ENCODE measurements at regions not wholly inside any gene's neighbourhood (a gene's known extent, or its start where the extent isn't known, plus 50 kb on each side); places are given as distances from the start of the nearest gene placed in this dataset.

DNA sequence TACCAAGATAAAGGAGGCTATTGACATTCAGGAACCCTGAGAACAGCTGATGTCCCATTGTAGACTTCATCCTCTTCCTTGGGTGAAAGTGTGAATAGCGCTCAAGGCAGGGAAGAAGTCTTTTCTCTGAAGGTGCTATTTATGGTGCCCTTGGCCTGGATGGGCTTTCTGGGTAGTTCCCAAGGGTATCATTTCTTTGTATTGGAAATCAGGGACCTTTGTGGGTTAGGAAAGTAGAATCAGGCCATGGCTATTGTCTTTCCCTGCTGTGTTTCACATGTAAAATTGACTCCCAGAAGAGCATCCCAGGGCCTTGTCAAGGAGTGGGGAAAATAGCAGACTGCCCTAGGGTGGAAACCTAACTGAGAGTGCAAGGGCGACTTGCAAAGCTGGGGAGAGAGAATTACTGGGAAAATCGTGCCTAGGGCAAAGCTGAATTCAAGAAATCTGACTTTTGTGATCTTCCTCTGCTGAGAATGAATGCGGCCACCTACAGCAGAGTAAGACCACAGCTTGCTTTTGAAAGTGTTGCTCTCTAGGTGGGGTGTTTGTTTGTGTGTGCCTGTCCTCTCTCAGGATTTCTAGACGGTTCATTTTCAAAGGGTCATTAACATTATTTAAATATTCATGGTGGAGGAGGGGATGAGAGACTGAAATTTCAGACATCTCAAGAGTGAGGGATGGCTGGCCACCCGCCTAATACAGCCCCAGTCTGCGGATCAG, 160.6 kb downstream of the C9orf152 start:
- in situ Hi-C loops (cut with HindIII; ENCODE audit: low pct_ligation_motif_present, low sequenced_read_pairs), result no loop called here
- Histone ChIP-seq H3K4me3 (ENCODE audit: low read depth, low read length) (peak overlapping the region; percentile 95), H3K36me3 (replicated peaks) (no peaks in the 10 kb centered on the region), H3K27ac (no peak overlapping the region), H3K27me3 (replicated peaks) (no peaks in the 10 kb centered on the region)
- TF ChIP-seq, protein P1, sequence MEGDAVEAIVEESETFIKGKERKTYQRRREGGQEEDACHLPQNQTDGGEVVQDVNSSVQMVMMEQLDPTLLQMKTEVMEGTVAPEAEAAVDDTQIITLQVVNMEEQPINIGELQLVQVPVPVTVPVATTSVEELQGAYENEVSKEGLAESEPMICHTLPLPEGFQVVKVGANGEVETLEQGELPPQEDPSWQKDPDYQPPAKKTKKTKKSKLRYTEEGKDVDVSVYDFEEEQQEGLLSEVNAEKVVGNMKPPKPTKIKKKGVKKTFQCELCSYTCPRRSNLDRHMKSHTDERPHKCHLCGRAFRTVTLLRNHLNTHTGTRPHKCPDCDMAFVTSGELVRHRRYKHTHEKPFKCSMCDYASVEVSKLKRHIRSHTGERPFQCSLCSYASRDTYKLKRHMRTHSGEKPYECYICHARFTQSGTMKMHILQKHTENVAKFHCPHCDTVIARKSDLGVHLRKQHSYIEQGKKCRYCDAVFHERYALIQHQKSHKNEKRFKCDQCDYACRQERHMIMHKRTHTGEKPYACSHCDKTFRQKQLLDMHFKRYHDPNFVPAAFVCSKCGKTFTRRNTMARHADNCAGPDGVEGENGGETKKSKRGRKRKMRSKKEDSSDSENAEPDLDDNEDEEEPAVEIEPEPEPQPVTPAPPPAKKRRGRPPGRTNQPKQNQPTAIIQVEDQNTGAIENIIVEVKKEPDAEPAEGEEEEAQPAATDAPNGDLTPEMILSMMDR (IDR thresholded peaks at IDR 0.05; ENCODE audit: low read depth, low read length, missing control alignments), result no peak
- DNase-seq, result no peak

DNA sequence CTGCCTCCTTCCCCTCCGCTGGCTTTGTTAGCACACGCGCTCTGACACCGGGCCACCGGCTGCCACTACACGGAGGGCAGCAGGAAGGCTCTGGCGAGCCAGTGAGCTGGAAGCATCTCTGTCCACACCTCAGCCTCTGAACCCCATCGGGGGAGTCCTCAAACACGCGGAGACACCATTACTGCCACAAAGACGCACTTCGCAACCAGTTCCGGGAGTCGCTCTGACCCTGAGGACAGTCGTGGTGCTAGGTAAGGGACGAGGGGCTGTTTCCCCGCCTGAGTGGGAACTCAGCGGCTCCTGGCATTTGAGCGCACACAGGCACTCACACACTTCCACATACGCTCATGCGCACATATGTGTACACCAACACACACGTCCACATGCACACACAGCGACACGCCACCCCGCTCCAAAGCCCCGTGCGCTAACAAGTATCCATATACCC, 160.0 kb downstream of the C9orf152 start:
- Histone ChIP-seq H3K27ac (no peak overlapping the region), H3K36me3 (replicated peaks) (no peaks in the 10 kb centered on the region), H3K27me3 (replicated peaks) (no peaks in the 10 kb centered on the region), H3K4me3 (ENCODE audit: low read depth, low read length) (peak overlapping the region; percentile 95)
- TF ChIP-seq, protein P1 (IDR thresholded peaks at IDR 0.05; ENCODE audit: low read depth, low read length, missing control alignments), result no peak
- in situ Hi-C loops (cut with HindIII; ENCODE audit: low pct_ligation_motif_present, low sequenced_read_pairs), result no loop called here
- no peak for DNase-seq

DNA sequence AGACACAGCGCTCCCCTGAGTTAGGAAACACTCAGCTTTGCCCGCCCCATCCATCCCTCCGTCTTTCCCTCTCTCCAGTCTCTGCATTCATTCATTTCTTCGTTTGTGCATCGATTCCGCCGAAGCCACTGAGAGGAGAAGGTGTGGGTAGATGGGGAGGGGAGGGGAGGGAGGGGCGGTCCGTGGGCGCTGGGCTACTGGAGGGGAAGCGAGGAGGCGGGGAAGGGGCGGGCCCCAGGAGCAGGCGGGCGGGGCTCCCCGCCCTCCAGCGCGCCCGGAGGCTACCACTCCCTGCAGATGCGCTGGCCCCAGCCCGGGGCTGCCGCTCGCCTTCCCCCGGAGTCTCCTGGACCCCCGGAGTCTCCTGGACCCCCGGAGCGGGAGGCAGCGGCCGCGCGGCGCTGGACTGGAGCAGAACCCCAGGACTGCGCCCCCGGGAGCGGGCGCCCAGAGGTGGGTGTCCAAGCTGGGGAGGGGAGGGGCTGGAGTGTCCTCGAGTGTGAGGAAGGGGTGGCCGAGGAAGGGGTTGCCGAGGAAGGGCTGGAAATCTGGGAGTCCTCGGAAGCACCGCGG, 159.5 kb downstream of the C9orf152 start:
- H3K27ac ChIP-seq, result peak overlapping the region; percentile 83
- TF ChIP-seq, protein P1 (IDR thresholded peaks at IDR 0.05; ENCODE audit: low read depth, low read length, missing control alignments), result no peak
- in situ Hi-C loops (cut with HindIII; ENCODE audit: low pct_ligation_motif_present, low sequenced_read_pairs), result no loop called here

DNA sequence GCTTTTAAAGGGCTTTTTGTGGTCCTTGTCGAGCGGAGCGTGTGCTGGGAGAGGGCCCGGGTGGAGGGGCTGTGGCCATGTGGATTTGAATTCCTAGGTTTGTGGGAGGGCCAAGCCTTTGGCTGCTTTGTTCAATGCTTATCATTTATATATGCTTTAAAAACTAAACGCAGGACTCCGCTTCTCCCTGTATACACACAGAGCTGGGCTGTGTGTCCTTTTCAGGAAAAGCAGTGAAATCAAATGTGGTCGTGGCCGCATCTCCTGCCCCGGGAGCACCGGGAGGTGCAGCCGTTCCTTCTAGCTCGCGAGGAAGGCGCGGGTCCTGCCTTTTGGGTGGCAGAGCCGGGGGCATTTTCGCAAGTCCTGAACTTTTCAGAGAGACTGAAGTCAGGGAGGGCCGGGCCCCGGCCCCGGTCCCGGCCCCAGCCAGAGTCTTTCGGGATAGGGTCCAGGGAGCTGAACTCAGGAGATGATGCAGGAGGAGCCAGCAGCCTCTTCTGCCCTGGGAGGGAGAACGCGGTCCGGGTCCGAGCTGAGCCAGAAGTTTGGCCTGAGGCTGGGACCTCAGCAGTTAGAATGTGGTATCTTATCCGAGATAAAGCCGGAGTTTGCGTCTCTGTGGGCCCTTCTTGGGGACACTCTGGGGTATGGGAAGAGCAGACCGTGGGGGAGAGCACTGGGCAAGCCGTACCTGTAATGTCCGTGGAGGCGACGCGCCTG, 158.8 kb downstream of the C9orf152 start:
- peak overlapping the region; percentile 95 for H3K4me3 ChIP-seq (ENCODE audit: low read depth, low read length)
- DNase-seq, result no peak
- no peaks in the 10 kb centered on the region for H3K27me3 ChIP-seq (replicated peaks)
- in situ Hi-C loops (cut with HindIII; ENCODE audit: low pct_ligation_motif_present, low sequenced_read_pairs), result no loop called here
- no peaks in the 10 kb centered on the region for H3K36me3 ChIP-seq (replicated peaks)
- H3K27ac ChIP-seq, result peak overlapping the region; percentile 83
- TF ChIP-seq, protein P1 (IDR thresholded peaks at IDR 0.05; ENCODE audit: low read depth, low read length, missing control alignments), result no peak

More for the DNA sequence above, 159.5 kb downstream of the C9orf152 start:
- peak; percentile 67 for DNase-seq
- no peaks in the 10 kb centered on the region for H3K36me3 ChIP-seq (replicated peaks)
- no peaks in the 10 kb centered on the region for H3K27me3 ChIP-seq (replicated peaks)
- H3K4me3 ChIP-seq (ENCODE audit: low read depth, low read length), result peak overlapping the region; percentile 95

DNA sequence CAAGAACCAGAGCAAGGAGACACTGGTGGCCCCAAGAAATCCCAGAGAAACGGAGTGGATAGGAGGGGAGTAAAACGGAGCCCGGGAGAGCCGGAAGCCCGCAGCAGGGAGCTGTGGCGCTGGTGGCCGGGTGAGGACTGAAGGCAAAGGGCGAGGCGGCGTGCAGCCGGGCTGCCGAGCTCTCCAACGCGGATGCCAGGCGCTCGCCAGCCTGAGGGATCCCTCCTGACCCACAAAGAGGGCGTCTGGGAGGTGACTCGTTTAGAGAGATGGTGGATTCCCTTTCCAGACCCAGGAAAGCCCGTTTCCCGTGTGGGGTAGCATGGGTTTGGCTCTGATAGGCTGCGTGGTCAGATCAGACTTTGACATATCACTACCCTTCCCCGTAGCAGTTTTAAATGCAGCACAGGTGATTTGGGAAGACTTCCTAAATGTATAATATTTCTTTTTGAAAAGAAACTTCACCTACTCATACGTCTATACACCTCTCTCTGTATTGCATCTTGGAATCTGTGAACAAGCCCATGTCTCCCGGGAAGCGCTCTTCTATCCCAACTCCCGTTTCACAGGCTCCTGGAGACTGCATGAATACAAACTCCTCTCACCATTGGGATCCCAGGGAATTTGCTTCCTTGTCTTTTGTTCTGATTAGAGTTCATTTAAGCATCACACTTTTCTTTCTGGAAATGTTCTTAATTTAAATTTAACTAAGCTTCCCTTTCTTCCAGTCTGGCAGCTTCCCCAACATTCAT, 158.1 kb downstream of the C9orf152 start:
- peak overlapping the region; percentile 83 for H3K27ac ChIP-seq
- in situ Hi-C loops (cut with HindIII; ENCODE audit: low pct_ligation_motif_present, low sequenced_read_pairs), result no loop called here
- peak overlapping the region; percentile 95 for H3K4me3 ChIP-seq (ENCODE audit: low read depth, low read length)
- TF ChIP-seq, protein P1 (IDR thresholded peaks at IDR 0.05; ENCODE audit: low read depth, low read length, missing control alignments), result no peak
- no peaks in the 10 kb centered on the region for H3K27me3 ChIP-seq (replicated peaks)
- peaks cover 4% of the 10 kb centered on the region for H3K36me3 ChIP-seq (replicated peaks)
- DNase-seq, result no peak
